ENCODE measurements at regions not wholly inside any gene's neighbourhood (a gene's known extent, or its start where the extent isn't known, plus 50 kb on each side); places are given as distances from the start of the nearest gene placed in this dataset.

DNA sequence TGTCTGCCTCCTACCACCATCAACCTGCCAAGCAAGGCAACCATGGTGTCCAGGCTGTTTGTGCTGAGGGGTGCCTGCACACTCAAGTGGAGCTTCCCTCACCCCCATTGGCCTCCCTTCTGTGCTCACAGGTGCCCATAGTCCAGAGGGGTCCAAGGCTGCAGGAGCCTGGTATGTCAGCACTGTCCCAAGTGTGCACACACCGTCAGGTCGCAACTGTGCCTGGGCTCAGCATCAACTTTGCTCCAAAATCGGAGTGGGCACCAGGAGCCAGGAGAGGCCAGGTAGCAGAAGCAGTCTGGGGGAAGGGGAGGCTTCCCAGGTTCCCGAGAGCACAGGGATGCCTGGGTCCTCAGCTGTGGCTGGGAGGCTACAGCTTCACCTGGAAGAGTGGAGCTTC, 1528.2 kb upstream of the SLC39A10 start:
- TF ChIP-seq, protein P1, sequence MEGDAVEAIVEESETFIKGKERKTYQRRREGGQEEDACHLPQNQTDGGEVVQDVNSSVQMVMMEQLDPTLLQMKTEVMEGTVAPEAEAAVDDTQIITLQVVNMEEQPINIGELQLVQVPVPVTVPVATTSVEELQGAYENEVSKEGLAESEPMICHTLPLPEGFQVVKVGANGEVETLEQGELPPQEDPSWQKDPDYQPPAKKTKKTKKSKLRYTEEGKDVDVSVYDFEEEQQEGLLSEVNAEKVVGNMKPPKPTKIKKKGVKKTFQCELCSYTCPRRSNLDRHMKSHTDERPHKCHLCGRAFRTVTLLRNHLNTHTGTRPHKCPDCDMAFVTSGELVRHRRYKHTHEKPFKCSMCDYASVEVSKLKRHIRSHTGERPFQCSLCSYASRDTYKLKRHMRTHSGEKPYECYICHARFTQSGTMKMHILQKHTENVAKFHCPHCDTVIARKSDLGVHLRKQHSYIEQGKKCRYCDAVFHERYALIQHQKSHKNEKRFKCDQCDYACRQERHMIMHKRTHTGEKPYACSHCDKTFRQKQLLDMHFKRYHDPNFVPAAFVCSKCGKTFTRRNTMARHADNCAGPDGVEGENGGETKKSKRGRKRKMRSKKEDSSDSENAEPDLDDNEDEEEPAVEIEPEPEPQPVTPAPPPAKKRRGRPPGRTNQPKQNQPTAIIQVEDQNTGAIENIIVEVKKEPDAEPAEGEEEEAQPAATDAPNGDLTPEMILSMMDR (IDR thresholded peaks at IDR 0.05), result no peak
- TF ChIP-seq POLR2A (IDR thresholded peaks at IDR 0.05), result no peak
- no peak for TF ChIP-seq POLR2AphosphoS5 (IDR thresholded peaks at IDR 0.05)

Data from suprapubic skin (tissue), 4 donors.